Mesendoderm (in vitro differentiated cells): ENCODE measurements at regions not wholly inside any gene's neighbourhood (a gene's known extent, or its start where the extent isn't known, plus 50 kb on each side); places are given as distances from the start of the nearest gene placed in this dataset.
A peak's percentile ranks its signal among the peaks of the same experiment; 100 is the strongest.

Source experiments
- DNase-seq: peaks from one replicate; pipeline ENCODE4 v3.0.0; 2013
- H2AK5ac ChIP-seq: 2 replicates; pipeline ENCODE4 v1.6.1; 2013; ENCODE audit warnings: low read length, inconsistent platforms
- H2BK120ac ChIP-seq: 2 replicates; pipeline ENCODE4 v1.6.1; 2013; ENCODE audit warnings: low read depth, mild to moderate bottlenecking, low read length, moderate library complexity, mixed read lengths
- H2BK15ac ChIP-seq: replicated peaks from 2 replicates; pipeline ENCODE4 v1.6.1; 2013; ENCODE audit warnings: low read depth, mild to moderate bottlenecking, moderate library complexity
- H2BK5ac ChIP-seq: 2 replicates; pipeline ENCODE4 v1.6.1; 2013; ENCODE audit warnings: low read length, inconsistent platforms
- H3K18ac ChIP-seq: 2 replicates; pipeline ENCODE4 v1.6.1; 2013; ENCODE audit warnings: mild to moderate bottlenecking, low read length, mixed read lengths
- H3K23ac ChIP-seq: one replicate; pipeline ENCODE4 v1.6.1; 2013; ENCODE audit warnings: low read length
- H3K27ac ChIP-seq: 2 replicates; pipeline ENCODE4 v1.5.1; 2013; ENCODE audit warnings: low read depth, mild to moderate bottlenecking, inconsistent platforms, low read length, moderate library complexity
- H3K27me3 ChIP-seq: 2 replicates; pipeline ENCODE4 v1.6.1; 2013; ENCODE audit warnings: low read length, control low read depth, mild to moderate bottlenecking, inconsistent platforms; ENCODE audit not compliant: insufficient read depth, poor library complexity
- H3K36me3 ChIP-seq: 2 replicates; pipeline ENCODE4 v1.6.1; 2013; ENCODE audit warnings: low read length, inconsistent platforms; ENCODE audit not compliant: control insufficient read depth, insufficient read depth
- H3K4ac ChIP-seq: one replicate; pipeline ENCODE4 v1.6.1; 2013; ENCODE audit warnings: low read depth, mild to moderate bottlenecking, low read length, moderate library complexity
- H3K4me1 ChIP-seq: 2 replicates; pipeline ENCODE4 v1.6.1; 2013; ENCODE audit warnings: low read depth, low read length, inconsistent platforms; ENCODE audit not compliant: control insufficient read depth
- H3K4me2 ChIP-seq: 2 replicates; pipeline ENCODE4 v1.6.1; 2013; ENCODE audit warnings: low read length
- H3K4me3 ChIP-seq: 2 replicates; pipeline ENCODE4 v1.5.1; 2013; ENCODE audit warnings: mild to moderate bottlenecking, low read length
- H3K56ac ChIP-seq: one replicate; pipeline ENCODE4 v1.6.1; 2013; ENCODE audit warnings: low read length
- H3K79me1 ChIP-seq: 2 replicates; pipeline ENCODE4 v1.6.1; 2013; ENCODE audit warnings: low read length, inconsistent platforms
- H3K79me2 ChIP-seq: 2 replicates; pipeline ENCODE4 v1.6.1; 2013; ENCODE audit warnings: mild to moderate bottlenecking, low read length; ENCODE audit not compliant: control insufficient read depth, insufficient read depth
- H3K9ac ChIP-seq: 2 replicates; pipeline ENCODE4 v1.6.1; 2013; ENCODE audit warnings: low read length, inconsistent platforms
- H4K5ac ChIP-seq: one replicate; pipeline ENCODE4 v1.6.1; 2013; ENCODE audit warnings: low read length
- H4K8ac ChIP-seq: one replicate; pipeline ENCODE4 v1.6.1; 2013; ENCODE audit warnings: low read depth, mild to moderate bottlenecking, control low read depth, low read length, moderate library complexity
- WGBS: extraction: QIAGEN DNeasy Blood & Tissue Kit; methylation state at CpG from one replicate; pipeline ENCODE4 v1.1.7; 2013; ENCODE audit warnings: low lambda C conversion rate, missing lambda C conversion rate; ENCODE audit not compliant: insufficient coverage; ENCODE audit errors: extremely low coverage; 5-methylcytosine and 5-hydroxymethylcytosine counted together

GRCh38 chr9:109624896-109625295 is 126.8 kb upstream of the PTPN3 start:
- no peak overlapping the region for H3K23ac ChIP-seq
- H4K5ac ChIP-seq = no peak overlapping the region
- no peak overlapping the region for H3K18ac ChIP-seq
- no peak overlapping the region for H3K9ac ChIP-seq
- no peaks in the 10 kb centered on the region for H3K79me2 ChIP-seq
- no peak overlapping the region for H2BK15ac ChIP-seq
- H2BK120ac ChIP-seq = no peak overlapping the region
- H3K27ac ChIP-seq = no peak overlapping the region
- H3K4me3 ChIP-seq = no peak overlapping the region
- no peak overlapping the region for H2AK5ac ChIP-seq
- H3K4me1 ChIP-seq = no peaks in the 10 kb centered on the region
- no peak overlapping the region for H4K8ac ChIP-seq
- H3K36me3 ChIP-seq = no peaks in the 10 kb centered on the region
- no peak overlapping the region for H3K4me2 ChIP-seq
- no peaks in the 10 kb centered on the region for H3K79me1 ChIP-seq
- H2BK5ac ChIP-seq = no peak overlapping the region
- H3K27me3 ChIP-seq = no peaks in the 10 kb centered on the region
- no peak overlapping the region for H3K56ac ChIP-seq
- no peak overlapping the region for H3K4ac ChIP-seq
- no CpG with 5 or more reads among the region's 1 CpG for WGBS
- DNase-seq = no peak

- no peaks in the 10 kb centered on the region for H3K79me1 ChIP-seq
- no peak for DNase-seq
Measured at GRCh38 chr9:109627042-109627441, 128.9 kb upstream of the PTPN3 start.

GRCh38 chr9:109629615-109630014 is 131.5 kb upstream of the PTPN3 start:
- H3K18ac ChIP-seq = no peak overlapping the region
- no CpG with 5 or more reads among the region's 1 CpG for WGBS
- no peak overlapping the region for H4K8ac ChIP-seq
- no peak overlapping the region for H2BK5ac ChIP-seq
- no peak overlapping the region for H3K4ac ChIP-seq
- H3K27ac ChIP-seq = no peak overlapping the region
- H2BK15ac ChIP-seq = no peak overlapping the region
- no peak overlapping the region for H2AK5ac ChIP-seq
- no peaks in the 10 kb centered on the region for H3K79me2 ChIP-seq
- no peak overlapping the region for H3K4me2 ChIP-seq
- H2BK120ac ChIP-seq = no peak overlapping the region
- no peak overlapping the region for H3K23ac ChIP-seq
- no peaks in the 10 kb centered on the region for H3K36me3 ChIP-seq
- DNase-seq = no peak
- H4K5ac ChIP-seq = no peak overlapping the region
- H3K9ac ChIP-seq = no peak overlapping the region
- no peaks in the 10 kb centered on the region for H3K27me3 ChIP-seq
- no peak overlapping the region for H3K56ac ChIP-seq
- H3K79me1 ChIP-seq = no peaks in the 10 kb centered on the region
- H3K4me1 ChIP-seq = no peaks in the 10 kb centered on the region
- no peak overlapping the region for H3K4me3 ChIP-seq

More at GRCh38 chr9:109627042-109627441, 128.9 kb upstream of the PTPN3 start:
- no peak overlapping the region for H2BK5ac ChIP-seq
- H3K27ac ChIP-seq = no peak overlapping the region
- no peak overlapping the region for H2BK120ac ChIP-seq
- H3K56ac ChIP-seq = no peak overlapping the region
- WGBS = no CpG with 5 or more reads among the region's 4 CpGs
- no peak overlapping the region for H3K4ac ChIP-seq
- H3K79me2 ChIP-seq = no peaks in the 10 kb centered on the region
- no peak overlapping the region for H3K18ac ChIP-seq
- H2AK5ac ChIP-seq = no peak overlapping the region
- H3K4me1 ChIP-seq = no peaks in the 10 kb centered on the region
- H4K5ac ChIP-seq = no peak overlapping the region
- no peak overlapping the region for H3K9ac ChIP-seq
- H3K36me3 ChIP-seq = no peaks in the 10 kb centered on the region
- no peak overlapping the region for H4K8ac ChIP-seq
- H3K4me2 ChIP-seq = no peak overlapping the region
- H2BK15ac ChIP-seq = no peak overlapping the region
- no peaks in the 10 kb centered on the region for H3K27me3 ChIP-seq
- no peak overlapping the region for H3K4me3 ChIP-seq
- no peak overlapping the region for H3K23ac ChIP-seq

GRCh38 chr9:109632817-109633216 is 134.7 kb upstream of the PTPN3 start:
- H3K4ac ChIP-seq = no peak overlapping the region

GRCh38 chr9:109639674-109640579 is 140.1 kb upstream of the PALM2AKAP2 start:
- Histone ChIP-seq H3K4ac (no peak overlapping the region), H3K9ac (no peak overlapping the region), H3K4me3 (no peak overlapping the region), H3K4me2 (peak overlapping the region; percentile 50), H3K4me1 (no peaks in the 10 kb centered on the region), H2BK5ac (no peak overlapping the region), H3K18ac (no peak overlapping the region), H3K36me3 (no peaks in the 10 kb centered on the region), H2AK5ac (no peak overlapping the region), H4K8ac (no peak overlapping the region), H3K79me1 (no peaks in the 10 kb centered on the region), H3K23ac (no peak overlapping the region), H3K79me2 (no peaks in the 10 kb centered on the region), H3K27me3 (peaks cover 34% of the 10 kb centered on the region), H4K5ac (no peak overlapping the region), H2BK120ac (no peak overlapping the region), H2BK15ac (no peak overlapping the region), H3K27ac (no peak overlapping the region), H3K56ac (no peak overlapping the region)
- DNase-seq = peak; percentile 29
- WGBS = no CpG with 5 or more reads among the region's 43 CpGs

More at GRCh38 chr9:109632817-109633216, 134.7 kb upstream of the PTPN3 start:
- Histone ChIP-seq H2BK5ac (no peak overlapping the region), H3K9ac (no peak overlapping the region), H3K79me2 (no peaks in the 10 kb centered on the region), H3K36me3 (no peaks in the 10 kb centered on the region), H3K4me3 (no peak overlapping the region), H2BK120ac (no peak overlapping the region), H3K56ac (no peak overlapping the region), H3K4me1 (no peaks in the 10 kb centered on the region), H2AK5ac (no peak overlapping the region), H3K4me2 (no peak overlapping the region), H2BK15ac (no peak overlapping the region), H3K27ac (no peak overlapping the region), H3K23ac (no peak overlapping the region), H4K5ac (no peak overlapping the region), H3K18ac (no peak overlapping the region), H4K8ac (no peak overlapping the region), H3K27me3 (no peaks in the 10 kb centered on the region), H3K79me1 (no peaks in the 10 kb centered on the region)
- no CpG with 5 or more reads among the region's 2 CpGs for WGBS
- no peak for DNase-seq
